Endothelial cell of hepatic sinusoid (primary cell): ENCODE measurements at regions not wholly inside any gene's neighbourhood (a gene's known extent, or its start where the extent isn't known, plus 50 kb on each side); places are given as distances from the start of the nearest gene placed in this dataset.

Experiments used
- in situ Hi-C: cut with HindIII; loops from 2 replicates; pipeline ENCODE4 v1.10.0; 2017; ENCODE audit warnings: low sequenced_read_pairs

- in situ Hi-C loops = no loop called here
Observed at GRCh38 chr18:34077599-34077998, 147.1 kb downstream of the NOL4 start.

DNA sequence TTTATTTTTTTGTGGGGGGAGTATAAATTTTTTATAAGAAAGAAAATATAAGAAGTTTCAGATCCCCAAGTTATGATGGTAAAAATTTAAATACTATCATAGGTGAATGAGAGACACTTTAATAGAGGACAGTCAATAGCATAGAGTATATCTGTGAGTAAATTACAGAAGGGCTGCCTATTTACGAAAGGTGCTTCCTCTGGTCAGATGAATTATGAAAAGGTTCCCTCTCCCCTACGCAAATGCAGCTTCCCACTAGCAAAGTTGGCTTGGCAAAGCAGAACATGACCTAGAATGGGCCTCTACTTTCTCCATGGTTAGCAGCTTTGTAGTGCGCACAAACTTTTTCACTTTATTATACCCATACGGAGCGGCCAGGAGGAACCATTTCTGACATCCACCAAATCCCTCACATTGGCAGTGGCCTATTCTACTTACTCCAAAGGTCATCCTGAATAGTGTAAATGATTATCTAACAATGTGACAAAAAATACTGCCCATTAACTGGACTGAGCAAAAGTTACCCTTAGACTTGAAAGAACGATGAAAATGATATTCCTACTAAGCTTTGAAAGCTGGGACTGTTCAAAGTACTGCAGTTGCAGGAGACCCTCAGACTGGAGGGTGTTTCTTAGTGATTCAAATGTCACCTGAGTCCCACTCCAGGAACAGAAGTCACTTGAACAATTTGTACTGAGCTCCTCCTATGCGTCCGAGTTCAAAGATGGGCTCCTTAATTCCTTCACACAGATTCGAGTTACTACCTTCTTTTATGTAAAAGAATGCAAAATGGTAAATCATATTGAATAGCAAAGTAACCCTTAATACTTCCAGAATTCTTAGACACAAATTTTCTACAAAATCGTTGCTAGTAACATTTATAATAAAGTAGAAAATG lies 148.5 kb downstream of the NOL4 start:
- in situ Hi-C loops = no loop called here

GRCh38 chr18:34061226-34061625 lies 163.5 kb downstream of the NOL4 start:
- in situ Hi-C loops = no loop called here

GRCh38 chr18:34055227-34055626 lies 169.5 kb downstream of the NOL4 start:
- in situ Hi-C loops = loop anchor here (5.0 kb wide), 1 partner anchor 78 kb away; no protein-coding TSS in a partner anchor

GRCh38 chr18:34050661-34051060 lies 174.1 kb downstream of the NOL4 start:
- in situ Hi-C loops = no loop called here

DNA sequence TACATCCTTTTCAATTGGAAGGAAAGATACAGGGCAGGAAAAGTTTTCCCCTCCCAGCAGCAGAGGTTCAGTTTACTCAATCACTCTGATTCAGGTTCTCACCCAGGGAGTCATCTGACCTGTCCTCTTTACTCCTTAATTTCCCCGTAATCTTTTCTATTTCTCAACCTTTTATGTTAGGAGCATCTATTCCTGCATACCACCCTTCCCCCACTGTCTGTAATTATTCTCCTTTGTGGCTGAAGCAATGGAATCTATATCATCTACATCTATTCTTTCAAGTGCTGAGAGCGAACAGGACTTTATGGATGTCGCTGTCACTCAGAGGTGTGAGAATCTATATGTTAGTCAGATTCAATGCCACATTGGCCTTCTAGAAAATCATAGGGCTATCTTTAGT lies 175.2 kb downstream of the NOL4 start:
- in situ Hi-C loops = no loop called here

- in situ Hi-C loops = no loop called here
Observed at GRCh38 chr18:34048423-34048822, 176.3 kb downstream of the NOL4 start.

- in situ Hi-C loops = no loop called here
Observed at GRCh38 chr18:34042423-34043146, 182.1 kb downstream of the NOL4 start.

GRCh38 chr18:34039611-34040010 lies 185.1 kb downstream of the NOL4 start:
- in situ Hi-C loops = no loop called here

GRCh38 chr18:34039201-34039600 lies 185.5 kb downstream of the NOL4 start:
- in situ Hi-C loops = no loop called here

DNA sequence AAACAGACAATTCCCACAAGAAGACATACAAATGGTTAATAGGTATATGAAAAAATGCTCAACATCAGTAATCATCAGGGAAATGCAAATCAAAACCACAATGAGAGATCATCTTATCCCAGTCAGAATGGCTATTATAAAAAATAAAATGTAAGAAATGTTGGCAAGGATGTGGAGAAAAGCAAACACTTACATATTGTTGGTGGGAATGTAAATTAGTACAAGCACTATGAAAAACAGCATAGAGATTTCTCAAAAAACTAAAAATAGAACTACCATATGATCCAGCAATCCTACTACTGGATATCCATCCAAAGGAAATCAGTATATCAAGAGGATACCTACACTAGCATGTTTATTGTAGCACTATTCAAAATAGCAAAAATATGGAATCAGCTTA lies 186.6 kb downstream of the NOL4 start:
- in situ Hi-C loops = no loop called here

- in situ Hi-C loops = no loop called here
Observed at GRCh38 chr18:34033968-34034367, 190.7 kb downstream of the NOL4 start.

GRCh38 chr18:34031810-34032209 lies 192.9 kb downstream of the NOL4 start:
- in situ Hi-C loops = no loop called here

GRCh38 chr18:34028324-34028723 lies 196.4 kb downstream of the NOL4 start:
- in situ Hi-C loops = no loop called here

DNA sequence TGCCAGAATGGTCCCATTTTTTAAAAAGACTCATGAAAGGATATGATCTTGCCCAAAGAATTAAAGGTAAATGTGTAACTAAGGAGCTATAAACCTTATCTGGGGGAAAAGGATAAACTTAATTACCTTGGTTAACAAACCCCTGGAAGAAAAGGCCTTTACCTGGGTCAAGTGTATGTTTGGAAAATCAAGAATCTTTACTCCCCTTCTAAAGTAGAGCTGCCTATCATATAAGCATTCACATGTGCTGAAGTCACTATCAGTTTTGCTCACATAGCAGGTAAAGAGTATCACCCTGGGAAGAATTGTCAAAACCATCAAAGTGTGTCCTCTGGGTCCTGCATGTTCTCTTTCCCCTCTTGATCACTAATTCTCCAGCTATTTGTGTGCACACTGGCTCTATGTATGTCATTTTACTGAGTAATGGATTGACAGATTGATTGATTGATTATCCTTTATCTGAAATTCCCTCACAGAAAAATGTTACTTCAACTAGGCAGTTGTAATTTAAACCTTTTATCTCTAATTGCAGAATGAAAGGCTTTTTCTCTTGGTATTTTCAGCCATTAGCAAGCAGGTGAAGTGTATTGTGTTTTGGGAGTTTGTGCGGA lies 199.4 kb downstream of the NOL4 start:
- in situ Hi-C loops = no loop called here

DNA sequence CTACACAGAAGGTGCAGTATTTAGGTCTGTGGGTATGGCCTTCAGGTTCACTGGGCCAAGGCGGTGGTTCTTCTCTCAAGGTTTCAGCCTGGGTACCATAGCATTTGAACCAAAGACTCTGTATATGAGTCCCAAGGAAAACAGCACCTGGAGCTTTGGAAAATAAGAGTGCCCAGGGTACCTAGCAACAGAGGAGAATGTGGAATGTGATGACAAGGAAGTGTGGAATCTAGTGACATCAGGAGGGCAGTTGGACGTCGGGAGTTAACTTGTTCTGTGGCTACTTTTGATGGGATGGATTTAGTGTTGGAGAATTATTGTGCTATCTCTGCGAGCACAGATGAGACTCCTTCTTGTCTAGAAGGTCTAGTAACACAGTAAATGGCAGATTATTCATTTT lies 201.2 kb downstream of the NOL4 start:
- in situ Hi-C loops = no loop called here

- in situ Hi-C loops = no loop called here
Observed at GRCh38 chr18:34018336-34018735, 206.4 kb downstream of the NOL4 start.

- in situ Hi-C loops = no loop called here
Observed at GRCh38 chr18:34003687-34004086, 221.0 kb downstream of the NOL4 start.

- in situ Hi-C loops = no loop called here
Observed at GRCh38 chr18:34002130-34002529, 222.6 kb downstream of the NOL4 start.

DNA sequence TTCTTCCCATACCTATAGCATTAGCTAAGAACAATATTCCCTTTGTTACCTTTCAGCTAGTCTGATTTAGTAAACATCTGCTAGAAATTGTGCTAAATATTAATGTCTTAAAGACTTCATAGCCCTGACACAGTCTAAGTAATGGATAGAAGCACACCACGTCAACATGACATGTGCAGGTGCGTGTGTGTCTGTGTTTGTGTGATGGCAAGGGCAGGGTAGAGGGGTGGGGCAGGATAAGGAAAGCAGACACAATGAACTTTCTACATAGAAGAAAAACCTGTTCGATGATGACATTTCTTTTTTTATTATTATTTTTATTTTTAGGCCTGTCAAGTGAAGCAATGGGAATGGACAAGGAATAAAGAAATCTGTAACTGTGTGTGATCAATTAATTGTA lies 223.3 kb downstream of the NOL4 start:
- in situ Hi-C loops = no loop called here

DNA sequence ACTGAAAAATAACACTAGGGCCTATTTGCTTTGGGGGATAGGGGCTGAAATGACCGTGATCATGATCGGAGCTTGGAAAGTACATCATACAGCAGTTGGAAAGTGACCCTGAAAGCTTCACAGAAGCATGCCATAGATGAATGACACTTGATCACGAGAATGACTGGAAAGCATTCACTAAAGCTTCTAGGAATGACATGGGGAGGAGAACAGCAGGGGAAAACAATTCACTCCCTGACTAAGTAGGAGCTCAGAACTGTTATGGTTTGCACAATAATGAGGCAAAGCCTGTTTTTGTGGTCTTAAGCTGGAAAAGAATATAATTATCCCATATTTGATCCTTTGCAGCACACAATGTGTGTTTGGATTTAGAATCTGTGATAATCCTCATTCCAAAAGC lies 237.5 kb downstream of the NOL4 start:
- in situ Hi-C loops = no loop called here

GRCh38 chr18:33983126-33983525 lies 241.6 kb downstream of the NOL4 start:
- in situ Hi-C loops = no loop called here
